Stomach (tissue), 8 donors: ENCODE measurements at regions not wholly inside any gene's neighbourhood (a gene's known extent, or its start where the extent isn't known, plus 50 kb on each side); places are given as distances from the start of the nearest gene placed in this dataset.

Source experiments
- DNase-seq, 2 donors: peaks; one replicate each; pipeline versions ENCODE4 v3.0.0 to v3.0.0-alpha.2; 2013 to 2019
- H3K27ac ChIP-seq, 5 donors: fragments of 200-600 bp in 4 of 5; sonication (generic) in 4 of 5; one replicate each; pipeline ENCODE4 v1.5.1; 2013 to 2019; ENCODE audit warnings: mild to moderate bottlenecking in 1 of 5, moderate library complexity in 1 of 5
- H3K27me3 ChIP-seq, 3 donors: fragments of 200-600 bp; sonication (generic); one replicate each; pipeline ENCODE4 v1.5.1; 2017 to 2019; ENCODE audit warnings: mixed run types in 1 of 3
- H3K36me3 ChIP-seq, 4 donors: fragments of 200-600 bp; sonication (generic); 1 replicate in 3 of 4; 2 replicates in 1 of 4; pipeline ENCODE4 v1.5.1; 2016 to 2019
- H3K4me1 ChIP-seq, 4 donors: fragments of 200-600 bp; sonication (generic); one replicate each; pipeline ENCODE4 v1.5.1; 2016 to 2019
- H3K4me3 ChIP-seq, 4 donors: fragments of 200-600 bp; sonication (generic) in 3 of 4; one replicate each; pipeline ENCODE4 v1.5.1; 2016 to 2019; ENCODE audit warnings: mild to moderate bottlenecking in 1 of 4
- H3K9me3 ChIP-seq, 4 donors: fragments of 200-600 bp; sonication (generic); one replicate each; pipeline ENCODE4 v1.5.1; 2016 to 2019
- EP300 ChIP-seq: sonication (generic); formaldehyde crosslinking; IDR thresholded peaks from one replicate; pipeline ENCODE4 v1.6.1; 2017; ENCODE audit warnings: antibody characterized with exemption
- POLR2A ChIP-seq, 4 donors: fragments of 450-650 bp; IDR thresholded peaks; one replicate each; pipeline ENCODE4 v1.6.1; 2016; ENCODE audit warnings: antibody characterized with exemption in 4 of 4, control low read depth in 2 of 4, mild to moderate bottlenecking in 1 of 4, moderate library complexity in 1 of 4
- POLR2AphosphoS5 ChIP-seq, 3 donors: sonication (generic); formaldehyde crosslinking; IDR thresholded peaks; one replicate each; pipeline ENCODE4 v1.6.1; 2016; ENCODE audit warnings: antibody characterized with exemption in 3 of 3
- WGBS, 5 donors: extraction: QIAGEN DNeasy Blood & Tissue Kit in 3 of 5; methylation state at CpG; one replicate each; pipeline versions ENCODE4 v1.1.5 to v1.1.7; 2013 to 2018; 5-methylcytosine and 5-hydroxymethylcytosine counted together
- intact Hi-C: fragments of 100-400 bp; cut with DNase I; formaldehyde crosslinking; loops from one replicate; pipeline ENCODE4 v1.15.1; 2023; ENCODE audit warnings: low total_unique reads
- TF ChIP-seq, protein P1 (sequence below), 7 experiments: fragments of 450-650 bp in 4 of 7; fragments of 200-600 bp in 3 of 7; sonication (generic) in 3 of 7; IDR thresholded peaks; one replicate each; pipeline ENCODE4 v1.5.1; 2016 to 2019; ENCODE audit warnings: antibody characterized with exemption in 7 of 7, control low read depth in 2 of 7, mild to moderate bottlenecking in 1 of 7
- donor health status: healthy with polysubstance abuse.
- donor health status: Bipolar disorder and iron deficiency.
- donor health status: healthy.

- Histone ChIP-seq H3K36me3 (no peaks in the 10 kb centered on the region), H3K4me1 (no peaks in the 10 kb centered on the region), H3K9me3 (peaks cover 0 to 4% (median 2%) of the 10 kb centered on the region in 4 donors), H3K4me3 (no peak overlapping the region), H3K27ac (no peak overlapping the region), H3K27me3 (no peaks in the 10 kb centered on the region)
- no peak for DNase-seq
- intact Hi-C loops = no loop called here
- TF ChIP-seq, protein P1, sequence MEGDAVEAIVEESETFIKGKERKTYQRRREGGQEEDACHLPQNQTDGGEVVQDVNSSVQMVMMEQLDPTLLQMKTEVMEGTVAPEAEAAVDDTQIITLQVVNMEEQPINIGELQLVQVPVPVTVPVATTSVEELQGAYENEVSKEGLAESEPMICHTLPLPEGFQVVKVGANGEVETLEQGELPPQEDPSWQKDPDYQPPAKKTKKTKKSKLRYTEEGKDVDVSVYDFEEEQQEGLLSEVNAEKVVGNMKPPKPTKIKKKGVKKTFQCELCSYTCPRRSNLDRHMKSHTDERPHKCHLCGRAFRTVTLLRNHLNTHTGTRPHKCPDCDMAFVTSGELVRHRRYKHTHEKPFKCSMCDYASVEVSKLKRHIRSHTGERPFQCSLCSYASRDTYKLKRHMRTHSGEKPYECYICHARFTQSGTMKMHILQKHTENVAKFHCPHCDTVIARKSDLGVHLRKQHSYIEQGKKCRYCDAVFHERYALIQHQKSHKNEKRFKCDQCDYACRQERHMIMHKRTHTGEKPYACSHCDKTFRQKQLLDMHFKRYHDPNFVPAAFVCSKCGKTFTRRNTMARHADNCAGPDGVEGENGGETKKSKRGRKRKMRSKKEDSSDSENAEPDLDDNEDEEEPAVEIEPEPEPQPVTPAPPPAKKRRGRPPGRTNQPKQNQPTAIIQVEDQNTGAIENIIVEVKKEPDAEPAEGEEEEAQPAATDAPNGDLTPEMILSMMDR (IDR thresholded peaks at IDR 0.05) = no peak
- no peak for TF ChIP-seq POLR2A (IDR thresholded peaks at IDR 0.05)
These were observed 268.3 kb upstream of the POGK start for GRCh38 chr1:166570954-166571353.

DNA sequence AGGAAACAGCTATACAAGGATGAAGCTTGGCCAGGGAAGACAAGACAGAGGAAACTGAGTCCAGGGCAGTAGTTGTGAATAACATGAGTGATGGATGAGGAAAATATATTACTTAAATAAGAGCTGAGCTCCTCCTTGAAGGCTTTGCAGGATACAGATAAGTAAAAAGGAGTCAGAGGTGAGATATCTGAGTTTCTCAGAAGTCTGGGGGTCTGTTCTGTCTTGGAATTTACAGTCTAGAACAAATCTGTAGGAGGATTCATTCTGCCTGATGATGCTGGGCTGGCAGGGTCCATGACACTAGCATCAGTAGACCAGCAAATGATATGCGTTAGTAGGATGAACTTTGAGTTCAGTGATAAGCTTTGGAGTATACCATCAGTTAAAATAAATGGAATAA lies 266.1 kb upstream of the POGK start:
- Histone ChIP-seq H3K4me1 (no peaks in the 10 kb centered on the region), H3K27me3 (no peaks in the 10 kb centered on the region), H3K27ac (no peak overlapping the region), H3K9me3 (no peaks in the 10 kb centered on the region), H3K4me3 (no peak overlapping the region), H3K36me3 (no peaks in the 10 kb centered on the region)
- TF ChIP-seq POLR2A (IDR thresholded peaks at IDR 0.05) = no peak
- no peak for TF ChIP-seq POLR2AphosphoS5 (IDR thresholded peaks at IDR 0.05)
- TF ChIP-seq EP300 = no peak
- TF ChIP-seq, protein P1 (IDR thresholded peaks at IDR 0.05) = no peak
- 84 to 96% (median 89%) methylated on average over 1 of the region's 1 CpG for WGBS, 5 donors
- intact Hi-C loops = no loop called here
- no peak for DNase-seq

DNA sequence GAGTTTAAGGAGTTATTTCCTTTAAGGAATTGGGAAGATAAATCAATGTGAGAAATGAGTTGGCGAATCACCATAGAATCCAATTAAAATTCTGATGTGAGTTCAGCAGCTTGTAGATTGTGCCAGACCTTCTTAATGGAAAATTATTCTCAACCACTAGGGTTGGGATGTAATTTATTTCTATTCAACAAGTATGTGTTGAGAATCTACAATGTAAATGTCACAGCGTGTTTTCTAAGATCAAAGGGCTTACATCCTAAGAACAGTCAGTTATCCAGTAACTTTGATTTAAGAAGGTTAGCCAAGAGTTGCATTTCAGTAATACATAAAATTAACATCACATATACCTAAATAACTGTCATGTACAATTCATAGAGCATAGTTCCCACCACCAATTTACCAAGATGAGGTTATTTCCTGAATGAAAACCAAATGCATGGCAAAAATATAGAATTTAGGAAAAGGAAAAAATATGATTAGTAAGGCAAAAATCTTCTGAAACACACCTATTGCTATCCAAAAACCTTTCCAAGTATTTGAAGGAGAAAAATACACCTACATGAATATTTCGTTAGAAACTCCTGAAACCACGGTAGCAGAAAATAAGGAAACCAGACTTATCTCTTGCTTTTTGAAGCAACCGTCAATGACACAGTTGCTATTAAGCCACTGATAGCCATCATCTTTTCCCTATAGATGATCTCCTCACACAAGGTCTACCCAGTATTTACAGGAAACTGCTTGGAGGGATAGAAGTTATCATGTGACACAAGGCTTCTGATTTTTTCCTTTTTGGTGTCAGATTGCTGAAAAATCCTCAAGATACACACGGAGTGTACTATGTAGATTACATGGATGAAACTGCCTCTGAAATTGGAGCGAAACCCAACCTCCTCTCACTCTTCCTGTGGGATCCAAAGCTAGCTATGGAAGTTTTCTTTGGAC lies 259.4 kb upstream of the POGK start:
- H3K27ac ChIP-seq = no peak overlapping the region
- WGBS, 5 donors = 74 to 84% (median 82%) methylated on average over 7 of the region's 7 CpGs
- H3K36me3 ChIP-seq = no peaks in the 10 kb centered on the region
- no peaks in the 10 kb centered on the region for H3K4me1 ChIP-seq
- no peak overlapping the region for H3K4me3 ChIP-seq
- H3K9me3 ChIP-seq = no peaks in the 10 kb centered on the region
- TF ChIP-seq POLR2AphosphoS5 (IDR thresholded peaks at IDR 0.05) = no peak
- TF ChIP-seq, protein P1 (IDR thresholded peaks at IDR 0.05) = no peak
- TF ChIP-seq EP300 = no peak
- no peak for TF ChIP-seq POLR2A (IDR thresholded peaks at IDR 0.05)
- no peaks in the 10 kb centered on the region for H3K27me3 ChIP-seq
- intact Hi-C loops = no loop called here
- no peak for DNase-seq

DNA sequence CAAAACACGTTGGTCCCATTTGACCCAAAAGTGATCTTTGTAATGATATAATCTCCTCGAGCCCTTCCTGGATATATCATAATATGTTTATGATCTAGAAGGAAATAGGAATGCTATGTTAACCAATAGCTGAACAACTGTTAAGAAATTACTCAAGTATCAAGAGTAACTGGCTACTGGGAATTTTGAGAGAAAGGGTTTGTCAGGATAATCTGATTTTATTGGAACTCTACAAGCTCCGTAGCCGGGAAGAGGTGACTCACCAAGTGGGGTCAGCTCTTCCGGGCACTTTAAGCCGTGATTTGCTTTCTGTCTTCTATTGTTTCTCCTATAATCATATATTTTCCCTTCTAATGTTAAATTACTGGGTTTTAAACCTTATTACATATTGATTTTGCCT lies 250.5 kb upstream of the POGK start:
- intact Hi-C loops = no loop called here
- Histone ChIP-seq H3K27ac (no peak overlapping the region), H3K9me3 (no peaks in the 10 kb centered on the region), H3K4me3 (no peak overlapping the region), H3K36me3 (no peaks in the 10 kb centered on the region), H3K27me3 (no peaks in the 10 kb centered on the region), H3K4me1 (no peaks in the 10 kb centered on the region)
- no peak for TF ChIP-seq POLR2A (IDR thresholded peaks at IDR 0.05)
- no peak for TF ChIP-seq POLR2AphosphoS5 (IDR thresholded peaks at IDR 0.05)
- TF ChIP-seq EP300 = no peak
- TF ChIP-seq, protein P1 (IDR thresholded peaks at IDR 0.05) = no peak
- WGBS, 5 donors = 77 to 85% (median 79%) methylated on average over 6 of the region's 6 CpGs
- DNase-seq = no peak
